Large intestine (tissue), 3 donors: ENCODE measurements at regions not wholly inside any gene's neighbourhood (a gene's known extent, or its start where the extent isn't known, plus 50 kb on each side); places are given as distances from the start of the nearest gene placed in this dataset.
"Not testable (repeated sequence)": the region's sequence is repeated elsewhere in the genome, so short reads cannot be mapped to it uniquely, and the experiment has no call there.

Experiments
- DNase-seq, 2 donors: peaks; one replicate each; pipeline versions ENCODE4 v3.0.0 to v3.0.0-alpha.2; 2013
- H3K27ac ChIP-seq: one replicate; pipeline ENCODE4 v1.5.1; 2013; ENCODE audit warnings: low read length
- H3K27me3 ChIP-seq: 2 replicates; pipeline ENCODE4 v1.6.1; 2013; ENCODE audit warnings: low read length; ENCODE audit not compliant: control insufficient read depth, insufficient read depth
- H3K36me3 ChIP-seq: 2 replicates; pipeline ENCODE4 v1.6.1; 2013; ENCODE audit warnings: low read length; ENCODE audit not compliant: control insufficient read depth, insufficient read depth
- H3K4me1 ChIP-seq: one replicate; pipeline ENCODE4 v1.6.1; 2013; ENCODE audit warnings: low read length; ENCODE audit not compliant: control insufficient read depth, insufficient read depth
- H3K4me3 ChIP-seq: one replicate; pipeline ENCODE4 v1.5.1; 2013; ENCODE audit warnings: low read length
- H3K9me3 ChIP-seq: one replicate; pipeline ENCODE4 v1.6.1; 2013; ENCODE audit warnings: mild to moderate bottlenecking, low read depth, low read length, moderate library complexity; ENCODE audit not compliant: control insufficient read depth
- WGBS: methylation state at CpG from one replicate; pipeline ENCODE4 v1.1.5; 2013; ENCODE audit warnings: low lambda C conversion rate; ENCODE audit not compliant: insufficient coverage; 5-methylcytosine and 5-hydroxymethylcytosine counted together

- H3K9me3 ChIP-seq = no peaks in the 10 kb centered on the region
- no peaks in the 10 kb centered on the region for H3K4me1 ChIP-seq
- no peaks in the 10 kb centered on the region for H3K27me3 ChIP-seq
- peaks cover 10% of the 10 kb centered on the region for H3K36me3 ChIP-seq
- no peak overlapping the region for H3K4me3 ChIP-seq
- no peak overlapping the region for H3K27ac ChIP-seq
- no peak for DNase-seq
- no CpG with 5 or more reads among the region's 8 CpGs for WGBS
These were observed 122.3 kb downstream of the SHANK2 start for GRCh38 chr11:71130106-71130505.

- no peaks in the 10 kb centered on the region for H3K4me1 ChIP-seq
- H3K9me3 ChIP-seq = no peaks in the 10 kb centered on the region
- no CpG with 5 or more reads among the region's 5 CpGs for WGBS
- no peak overlapping the region for H3K4me3 ChIP-seq
- DNase-seq = no peak
- H3K27ac ChIP-seq = no peak overlapping the region
- no peaks in the 10 kb centered on the region for H3K27me3 ChIP-seq
- H3K36me3 ChIP-seq = peaks cover 10% of the 10 kb centered on the region
These were observed 122.8 kb downstream of the SHANK2 start for GRCh38 chr11:71129624-71130023.

GRCh38 chr11:71127806-71128205, 124.6 kb downstream of the SHANK2 start:
- WGBS = 100% methylated on average over 1 of the region's 11 CpGs

GRCh38 chr11:71126401-71126800, 126.0 kb downstream of the SHANK2 start:
- H3K9me3 ChIP-seq, H3K27ac ChIP-seq, H3K4me1 ChIP-seq, H3K27me3 ChIP-seq, DNase-seq, H3K4me3 ChIP-seq: not testable (repeated sequence)
- no CpG with 5 or more reads among the region's 5 CpGs for WGBS
- peaks cover 10% of the 10 kb centered on the region for H3K36me3 ChIP-seq

More at GRCh38 chr11:71127806-71128205, 124.6 kb downstream of the SHANK2 start:
- DNase-seq = no peak
- H3K27ac ChIP-seq = no peak overlapping the region
- H3K4me3 ChIP-seq = no peak overlapping the region
- no peaks in the 10 kb centered on the region for H3K27me3 ChIP-seq
- H3K4me1 ChIP-seq = no peaks in the 10 kb centered on the region
- no peaks in the 10 kb centered on the region for H3K9me3 ChIP-seq
- H3K36me3 ChIP-seq = peaks cover 10% of the 10 kb centered on the region

GRCh38 chr11:71125150-71125549, 127.2 kb downstream of the SHANK2 start:
- Histone ChIP-seq H3K9me3 (no peaks in the 10 kb centered on the region), H3K36me3 (peaks cover 3% of the 10 kb centered on the region), H3K27ac (no peak overlapping the region), H3K27me3 (no peaks in the 10 kb centered on the region), H3K4me3 (no peak overlapping the region), H3K4me1 (no peaks in the 10 kb centered on the region)
- DNase-seq = no peak
- WGBS = no CpG with 5 or more reads among the region's 3 CpGs

- Histone ChIP-seq H3K36me3 (peaks cover 3% of the 10 kb centered on the region), H3K4me1 (no peaks in the 10 kb centered on the region), H3K27me3 (no peaks in the 10 kb centered on the region), H3K4me3 (no peak overlapping the region), H3K9me3 (no peaks in the 10 kb centered on the region), H3K27ac (no peak overlapping the region)
- WGBS = 80% methylated on average over 1 of the region's 2 CpGs
- DNase-seq = no peak
These were observed 128.2 kb downstream of the SHANK2 start for GRCh38 chr11:71124127-71124526.

GRCh38 chr11:71120471-71120896, 131.9 kb downstream of the SHANK2 start:
- DNase-seq = peak; percentile 41 to 60
- no peak overlapping the region for H3K27ac ChIP-seq

GRCh38 chr11:71119656-71120269, 132.6 kb downstream of the SHANK2 start:
- no peak overlapping the region for H3K4me3 ChIP-seq
- WGBS = 60% methylated on average over 1 of the region's 9 CpGs
- H3K36me3 ChIP-seq = no peaks in the 10 kb centered on the region
- H3K27me3 ChIP-seq = no peaks in the 10 kb centered on the region
- H3K9me3 ChIP-seq = no peaks in the 10 kb centered on the region
- DNase-seq = no peak
- H3K4me1 ChIP-seq = peaks cover 4% of the 10 kb centered on the region
- no peak overlapping the region for H3K27ac ChIP-seq

More at GRCh38 chr11:71120471-71120896, 131.9 kb downstream of the SHANK2 start:
- H3K36me3 ChIP-seq = no peaks in the 10 kb centered on the region
- no CpG with 5 or more reads among the region's 7 CpGs for WGBS
- peaks cover 4% of the 10 kb centered on the region for H3K4me1 ChIP-seq
- H3K9me3 ChIP-seq = no peaks in the 10 kb centered on the region
- H3K4me3 ChIP-seq = no peak overlapping the region
- H3K27me3 ChIP-seq = no peaks in the 10 kb centered on the region

- no peaks in the 10 kb centered on the region for H3K27me3 ChIP-seq
- no peak for DNase-seq
- H3K4me3 ChIP-seq = no peak overlapping the region
- no peaks in the 10 kb centered on the region for H3K36me3 ChIP-seq
- no peaks in the 10 kb centered on the region for H3K9me3 ChIP-seq
- no peak overlapping the region for H3K27ac ChIP-seq
- no CpG with 5 or more reads among the region's 20 CpGs for WGBS
- H3K4me1 ChIP-seq = peaks cover 4% of the 10 kb centered on the region
These were observed 133.6 kb downstream of the SHANK2 start for GRCh38 chr11:71118671-71119250.

- peak overlapping the region; percentile 8 for H3K27ac ChIP-seq
- DNase-seq = peak; percentile 84 to 92
- H3K9me3 ChIP-seq = no peaks in the 10 kb centered on the region
These were observed 135.1 kb downstream of the SHANK2 start for GRCh38 chr11:71117311-71117710.

GRCh38 chr11:71116693-71117040, 135.7 kb downstream of the SHANK2 start:
- no CpG with 5 or more reads among the region's 8 CpGs for WGBS
- DNase-seq = no peak
- Histone ChIP-seq H3K27ac (peak overlapping the region; percentile 43), H3K27me3 (no peaks in the 10 kb centered on the region), H3K4me3 (no peak overlapping the region), H3K4me1 (peaks cover 4% of the 10 kb centered on the region), H3K36me3 (no peaks in the 10 kb centered on the region), H3K9me3 (no peaks in the 10 kb centered on the region)

More at GRCh38 chr11:71117311-71117710, 135.1 kb downstream of the SHANK2 start:
- no peaks in the 10 kb centered on the region for H3K36me3 ChIP-seq
- peaks cover 4% of the 10 kb centered on the region for H3K4me1 ChIP-seq
- WGBS = 20% methylated on average over 2 of the region's 5 CpGs
- no peaks in the 10 kb centered on the region for H3K27me3 ChIP-seq
- H3K4me3 ChIP-seq = no peak overlapping the region
